Panc1 (cell line): ENCODE measurements at regions not wholly inside any gene's neighbourhood (a gene's known extent, or its start where the extent isn't known, plus 50 kb on each side); places are given as distances from the start of the nearest gene placed in this dataset.

ENCODE experiments used
- ATAC-seq: fragments of 200-7000 bp; cut with Tn5 transposase; 2 replicates; pipeline ENCODE4 v1.9.1; 2020; ENCODE audit warnings: mild to moderate bottlenecking, moderate library complexity
- BruUV-seq: library from RNA; stranded (reverse); fragments of 400-500 nt; replicated peaks from 2 replicates; lab custom pipeline; 2021; lab: Mats Ljungman, UMichigan
- CTCF ChIA-PET: fragments of 300-600 bp; sonication (Branson Sonifier 250); formaldehyde crosslinking; loops from one replicate; lab custom pipeline; 2022; ENCODE audit warnings: antibody characterized with exemption; lab: Charles Lee
- POLR2A ChIA-PET: fragments of 300-600 bp; sonication (Branson Sonifier 250); formaldehyde crosslinking; loops from one replicate; lab custom pipeline; 2022; ENCODE audit warnings: antibody characterized with exemption; lab: Charles Lee
- DNase-seq: peaks from one replicate; pipeline ENCODE4 v3.0.0-alpha.2; 2010; ENCODE audit warnings: low read depth, low spot score
- H3K27ac ChIP-seq: 2 replicates; pipeline ENCODE4 v1.5.1; 2011; ENCODE audit warnings: mild to moderate bottlenecking, low read length, inconsistent platforms
- H3K27me3 ChIP-seq: fragments of 200-500 bp; sonication (Bioruptor generic); 2 replicates; pipeline ENCODE4 v1.6.0; 2014; ENCODE audit warnings: low read length, inconsistent platforms; ENCODE audit not compliant: control insufficient read depth, insufficient read depth
- H3K36me3 ChIP-seq: fragments of 200-500 bp; sonication (Bioruptor generic); 2 replicates; pipeline ENCODE4 v1.5.1; 2014; ENCODE audit warnings: inconsistent platforms, mild to moderate bottlenecking, low read length, moderate library complexity; ENCODE audit not compliant: control insufficient read depth, insufficient read depth
- H3K4me1 ChIP-seq: 2 replicates; pipeline ENCODE4 v1.5.1; 2011; ENCODE audit warnings: inconsistent platforms, mild to moderate bottlenecking, low read length, moderate library complexity; ENCODE audit not compliant: control insufficient read depth, insufficient read depth
- H3K4me3 ChIP-seq, 2 experiments: 2 replicates each; pipeline ENCODE4 v1.5.1; 2011 to 2012; ENCODE audit warnings: low read depth in 2 of 2, low read length in 2 of 2, mild to moderate bottlenecking in 2 of 2, inconsistent platforms in 1 of 2, moderate library complexity in 1 of 2
- H3K9me3 ChIP-seq: fragments of 200-500 bp; sonication (Bioruptor generic); 2 replicates; pipeline ENCODE4 v1.5.1; 2014; ENCODE audit warnings: low read depth, mild to moderate bottlenecking, inconsistent platforms, low read length, moderate library complexity; ENCODE audit not compliant: control insufficient read depth, insufficient read depth
- CTCF ChIP-seq: fragments of 450-650 bp; IDR thresholded peaks from 2 replicates; pipeline ENCODE4 v1.5.1; 2017; ENCODE audit warnings: mild to moderate bottlenecking
- POLR2AphosphoS5 ChIP-seq: IDR thresholded peaks from 2 replicates; pipeline ENCODE4 v1.6.1; 2012; ENCODE audit warnings: mild to moderate bottlenecking, low read depth, low read length, moderate library complexity
- SIN3A ChIP-seq: IDR thresholded peaks from 2 replicates; pipeline ENCODE4 v1.6.1; 2012; ENCODE audit warnings: low read depth, mild to moderate bottlenecking, low read length, moderate library complexity, borderline replicate concordance; ENCODE audit not compliant: insufficient read depth
- TCF7L2 ChIP-seq: IDR thresholded peaks from 2 replicates; pipeline ENCODE4 v1.6.1; 2011; ENCODE audit warnings: mild to moderate bottlenecking, low read depth, low read length, inconsistent platforms
- in situ Hi-C: cut with HindIII; loops from 2 replicates; pipeline ENCODE4 v1.10.0; 2016; ENCODE audit warnings: low sequenced_read_pairs, low pct_unique_long_range_greater_than_20kb
- intact Hi-C: fragments of 100-400 bp; cut with micrococcal nuclease; formaldehyde crosslinking; loops from one replicate; pipeline ENCODE4 v1.10.0; 2022; ENCODE audit not compliant: unreplicated experiment
- TF ChIP-seq, protein P1 (sequence below), 2 experiments: IDR thresholded peaks; 2 replicates each; pipeline ENCODE4 v1.6.1; 2011 to 2012; ENCODE audit warnings: low read depth in 2 of 2, control low read depth in 1 of 2, low read length in 1 of 2, mild to moderate bottlenecking in 1 of 2, moderate library complexity in 1 of 2; ENCODE audit not compliant: insufficient read depth in 1 of 2

DNA sequence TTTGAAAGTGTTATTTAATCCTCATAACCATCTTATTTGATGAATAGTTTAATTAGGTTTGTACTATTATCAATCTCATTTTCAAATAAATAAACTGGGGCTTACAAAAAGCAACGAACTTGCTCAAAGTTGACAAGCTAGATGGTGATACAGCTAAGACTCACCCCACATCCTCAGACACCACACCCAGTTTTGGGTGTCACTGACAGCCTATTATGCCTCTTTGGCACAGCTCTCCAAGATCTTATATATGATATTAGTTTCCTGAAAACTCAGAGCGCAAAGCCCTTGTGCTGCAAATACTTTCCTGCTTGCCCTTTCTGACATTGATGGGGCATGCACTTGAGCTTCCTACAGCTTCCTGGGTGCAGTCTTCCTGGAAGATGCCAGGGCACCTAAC lies 223.4 kb upstream of the GADL1 start:
- ChIA-PET POLR2A (interaction anchor here (0.6 kb wide), 1 partner anchor 694 kb away, joined by 3 read pairs; no protein-coding TSS in a partner anchor), CTCF (no interaction called here)
- H3K36me3 ChIP-seq, result no peaks in the 10 kb centered on the region
- in situ Hi-C loops (no loop called here), intact Hi-C loops (no loop called here)
- H3K4me3 ChIP-seq, result no peak overlapping the region
- ATAC-seq (no peak), DNase-seq (no peak)
- no peak overlapping the region for H3K27ac ChIP-seq
- no peaks in the 10 kb centered on the region for H3K4me1 ChIP-seq
- H3K27me3 ChIP-seq, result no peaks in the 10 kb centered on the region
- no peak for TF ChIP-seq TCF7L2
- no peak for TF ChIP-seq SIN3A
- TF ChIP-seq, protein P1, sequence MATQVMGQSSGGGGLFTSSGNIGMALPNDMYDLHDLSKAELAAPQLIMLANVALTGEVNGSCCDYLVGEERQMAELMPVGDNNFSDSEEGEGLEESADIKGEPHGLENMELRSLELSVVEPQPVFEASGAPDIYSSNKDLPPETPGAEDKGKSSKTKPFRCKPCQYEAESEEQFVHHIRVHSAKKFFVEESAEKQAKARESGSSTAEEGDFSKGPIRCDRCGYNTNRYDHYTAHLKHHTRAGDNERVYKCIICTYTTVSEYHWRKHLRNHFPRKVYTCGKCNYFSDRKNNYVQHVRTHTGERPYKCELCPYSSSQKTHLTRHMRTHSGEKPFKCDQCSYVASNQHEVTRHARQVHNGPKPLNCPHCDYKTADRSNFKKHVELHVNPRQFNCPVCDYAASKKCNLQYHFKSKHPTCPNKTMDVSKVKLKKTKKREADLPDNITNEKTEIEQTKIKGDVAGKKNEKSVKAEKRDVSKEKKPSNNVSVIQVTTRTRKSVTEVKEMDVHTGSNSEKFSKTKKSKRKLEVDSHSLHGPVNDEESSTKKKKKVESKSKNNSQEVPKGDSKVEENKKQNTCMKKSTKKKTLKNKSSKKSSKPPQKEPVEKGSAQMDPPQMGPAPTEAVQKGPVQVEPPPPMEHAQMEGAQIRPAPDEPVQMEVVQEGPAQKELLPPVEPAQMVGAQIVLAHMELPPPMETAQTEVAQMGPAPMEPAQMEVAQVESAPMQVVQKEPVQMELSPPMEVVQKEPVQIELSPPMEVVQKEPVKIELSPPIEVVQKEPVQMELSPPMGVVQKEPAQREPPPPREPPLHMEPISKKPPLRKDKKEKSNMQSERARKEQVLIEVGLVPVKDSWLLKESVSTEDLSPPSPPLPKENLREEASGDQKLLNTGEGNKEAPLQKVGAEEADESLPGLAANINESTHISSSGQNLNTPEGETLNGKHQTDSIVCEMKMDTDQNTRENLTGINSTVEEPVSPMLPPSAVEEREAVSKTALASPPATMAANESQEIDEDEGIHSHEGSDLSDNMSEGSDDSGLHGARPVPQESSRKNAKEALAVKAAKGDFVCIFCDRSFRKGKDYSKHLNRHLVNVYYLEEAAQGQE (IDR thresholded peaks at IDR 0.05; ENCODE audit: insufficient read depth in 1 of 2, low read depth in 2 of 2, low read length in 1 of 2), result no peak
- no peak for TF ChIP-seq POLR2AphosphoS5
- TF ChIP-seq CTCF, result no peak
- no TSS peak for BruUV-seq
- no peaks in the 10 kb centered on the region for H3K9me3 ChIP-seq

- no peak for TF ChIP-seq TCF7L2
- intact Hi-C loops (no loop called here), in situ Hi-C loops (no loop called here)
- ATAC-seq (no peak), DNase-seq (no peak)
- Histone ChIP-seq H3K36me3 (no peaks in the 10 kb centered on the region), H3K27ac (no peak overlapping the region), H3K9me3 (no peaks in the 10 kb centered on the region), H3K4me1 (no peaks in the 10 kb centered on the region), H3K4me3 (no peak overlapping the region), H3K27me3 (no peaks in the 10 kb centered on the region)
- POLR2A ChIA-PET, result no interaction called here
- BruUV-seq, result no TSS peak
- CTCF ChIA-PET, result no interaction called here
These were observed 229.9 kb upstream of the GADL1 start for GRCh38 chr3:31124373-31124772.

DNA sequence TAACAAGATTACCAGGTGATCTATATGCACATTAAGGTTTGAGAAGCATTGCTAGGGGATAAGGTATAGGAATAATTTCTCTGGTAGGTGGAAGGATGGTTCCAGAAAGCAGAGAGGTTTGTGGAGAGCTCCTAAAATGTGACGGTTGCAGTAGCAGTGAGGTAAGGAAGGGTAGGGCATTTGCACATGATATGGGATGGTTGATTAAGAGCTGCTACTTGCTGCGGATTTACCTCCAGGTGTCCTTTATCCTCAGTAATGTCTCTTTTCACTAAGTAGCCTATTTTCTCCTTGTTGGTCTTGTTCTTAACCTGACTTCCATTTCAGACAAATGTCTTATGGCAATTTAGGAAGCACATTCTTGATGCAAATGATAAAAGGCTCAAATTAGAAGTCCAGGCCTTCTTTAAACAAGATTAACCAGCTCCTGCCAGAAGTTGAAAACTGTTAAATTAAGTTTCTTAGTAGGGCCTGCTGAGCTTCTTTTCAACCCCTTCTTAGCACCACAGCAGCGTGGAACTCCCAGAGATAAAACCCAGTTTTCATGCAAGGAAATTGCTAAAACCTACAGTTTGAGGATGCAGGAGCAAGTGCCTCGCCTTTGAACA lies 231.1 kb upstream of the GADL1 start:
- Histone ChIP-seq H3K4me3 (no peak overlapping the region), H3K9me3 (no peaks in the 10 kb centered on the region), H3K27me3 (no peaks in the 10 kb centered on the region), H3K36me3 (no peaks in the 10 kb centered on the region), H3K4me1 (no peaks in the 10 kb centered on the region), H3K27ac (no peak overlapping the region)
- BruUV-seq, result no TSS peak
- ChIA-PET CTCF (no interaction called here), POLR2A (no interaction called here)
- ATAC-seq (no peak), DNase-seq (no peak)
- intact Hi-C loops (no loop called here), in situ Hi-C loops (no loop called here)
- TF ChIP-seq CTCF, result no peak
